GM19452 (cell line): ENCODE measurements at regions not wholly inside any gene's neighbourhood (a gene's known extent, or its start where the extent isn't known, plus 50 kb on each side); places are given as distances from the start of the nearest gene placed in this dataset.
"Not testable (repeated sequence)": the region's sequence is repeated elsewhere in the genome, so short reads cannot be mapped to it uniquely, and the experiment has no call there.

Experiments
- ATAC-seq: cut with Tn5 transposase; IDR thresholded peaks from one replicate; pipeline ENCODE4 v1.9.1; 2021; ENCODE audit not compliant: unreplicated experiment

DNA sequence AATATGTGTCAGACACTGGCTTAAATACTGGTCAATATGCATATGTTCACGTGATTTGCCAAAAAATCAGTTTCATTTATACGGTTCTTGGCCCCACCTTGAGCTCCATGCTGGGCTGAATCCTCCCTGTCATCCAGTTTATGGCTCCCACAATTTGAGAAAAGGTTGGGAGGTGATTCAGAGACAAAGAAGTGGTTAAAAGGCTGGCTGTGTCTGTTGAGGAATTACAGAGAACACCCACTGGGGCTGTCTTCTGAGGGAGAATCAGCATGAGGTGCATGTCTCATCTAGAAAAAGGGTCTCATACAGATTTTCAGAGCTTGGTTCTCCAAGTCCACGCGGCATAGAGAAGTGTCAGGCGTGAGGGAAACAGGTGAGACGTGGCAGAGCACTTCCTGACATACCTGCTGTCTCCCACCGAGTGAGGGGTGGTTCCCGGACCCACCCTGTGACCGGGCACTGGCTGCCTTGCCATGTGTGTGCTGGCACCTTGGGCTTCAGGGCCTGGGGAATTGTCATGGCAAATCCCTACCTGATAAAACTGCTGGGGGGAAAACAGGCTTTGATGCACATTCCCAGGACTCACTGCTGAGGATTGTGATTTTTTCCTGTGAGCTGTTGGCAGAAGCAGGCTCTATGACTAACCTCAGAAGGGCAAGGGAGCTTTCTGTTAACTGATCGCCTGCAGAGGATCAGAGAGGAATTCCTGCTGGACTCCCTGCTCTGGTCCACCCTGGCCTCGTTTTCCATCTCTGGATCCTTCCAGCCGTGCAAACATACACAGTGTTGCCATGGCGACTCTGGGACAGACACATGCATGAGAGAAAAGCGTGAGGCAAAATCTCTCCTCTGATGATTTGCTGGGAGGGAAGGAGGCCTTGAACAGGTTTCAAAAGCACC lies 223.6 kb downstream of the ADAMTS15 start:
- no peak for ATAC-seq

DNA sequence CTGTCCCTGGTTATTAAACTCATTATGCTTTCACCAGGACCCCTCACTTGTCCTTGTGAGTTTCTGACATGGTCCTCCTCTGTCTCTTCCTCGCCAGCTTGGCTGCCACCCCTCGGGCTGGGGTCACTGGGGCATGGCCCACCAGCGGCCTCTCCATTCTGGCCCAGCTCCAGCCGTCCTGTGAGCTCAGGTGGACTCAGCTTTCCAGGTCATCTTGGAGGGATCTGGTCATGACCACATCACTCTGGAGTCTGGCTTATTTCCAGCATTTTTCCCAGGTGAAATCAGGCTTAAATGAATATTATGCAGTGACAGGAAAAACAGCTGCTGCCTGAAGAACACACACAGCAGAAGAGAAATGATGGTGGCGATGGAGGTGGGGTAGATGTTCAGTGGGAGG lies 224.5 kb downstream of the ADAMTS15 start:
- no peak for ATAC-seq

DNA sequence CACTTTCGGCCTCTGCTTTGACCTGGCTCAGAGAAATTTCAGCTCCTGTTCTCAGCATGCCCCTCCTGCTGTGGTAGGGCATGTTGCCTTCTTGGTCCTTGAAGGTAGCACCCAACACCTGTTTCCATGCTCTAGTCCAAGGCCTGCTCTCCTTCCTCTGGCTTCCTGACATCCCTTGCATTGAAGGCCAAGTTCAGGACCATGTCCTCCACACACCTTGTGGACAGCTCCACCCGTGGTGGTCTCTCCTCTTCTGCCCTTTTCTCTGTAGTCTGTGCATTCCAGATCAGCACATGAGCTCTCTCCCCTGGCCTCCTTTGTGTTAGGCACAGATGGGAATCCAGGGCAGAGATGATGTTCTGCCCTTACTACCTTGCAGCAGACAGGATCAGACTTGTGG lies 225.3 kb downstream of the ADAMTS15 start:
- ATAC-seq, result no peak

DNA sequence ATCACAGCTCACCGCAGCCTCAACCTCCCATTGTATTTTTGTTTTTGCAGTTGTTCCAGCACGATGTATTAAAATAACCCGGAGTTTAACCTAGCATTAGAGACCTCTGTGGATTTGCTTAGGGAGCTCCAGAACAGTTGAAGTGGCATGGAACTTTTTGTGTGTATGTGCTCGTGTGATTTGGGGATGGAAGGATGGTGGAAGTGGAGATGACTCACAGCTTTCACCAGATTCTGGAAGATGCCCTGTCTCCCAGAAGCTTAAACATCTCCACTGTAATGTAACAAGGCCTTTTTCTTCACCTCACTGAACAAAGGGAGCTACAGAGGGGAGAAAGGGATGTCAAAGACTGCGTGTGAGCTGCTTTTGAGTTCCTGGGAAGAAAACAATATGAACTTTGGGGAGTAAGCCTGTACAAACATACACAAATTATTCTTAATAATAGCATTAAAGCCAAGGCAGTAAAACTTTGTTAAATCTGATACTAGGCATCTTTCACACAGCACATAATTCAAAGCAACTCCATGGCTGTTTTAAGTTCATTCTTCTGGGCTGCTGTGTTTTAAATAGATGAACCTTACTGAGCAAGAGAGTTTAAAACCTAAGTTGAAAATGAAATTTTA lies 226.4 kb downstream of the ADAMTS15 start:
- ATAC-seq, result no peak

DNA sequence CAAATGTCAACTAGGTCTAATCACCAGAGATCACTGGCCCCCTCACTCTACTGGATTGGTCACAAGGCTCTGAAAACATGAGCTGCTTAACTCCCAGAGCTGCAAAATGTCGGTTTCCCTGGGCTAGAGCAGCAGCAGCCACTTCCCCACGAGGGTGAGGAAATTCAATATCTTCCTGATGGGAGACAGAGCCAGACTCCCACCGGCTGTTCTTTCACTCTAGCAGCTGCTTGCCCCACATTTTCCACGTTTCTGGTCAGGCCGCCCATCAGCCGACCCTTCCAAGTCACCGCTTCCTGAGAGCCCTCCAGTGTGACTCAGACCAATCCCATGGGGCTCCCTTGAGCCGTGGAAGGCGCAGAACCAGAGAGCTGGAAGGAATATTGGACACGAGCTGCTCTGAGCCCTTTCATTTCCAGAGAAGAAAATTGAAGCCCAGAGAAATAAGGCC lies 227.0 kb downstream of the ADAMTS15 start:
- no peak for ATAC-seq

DNA sequence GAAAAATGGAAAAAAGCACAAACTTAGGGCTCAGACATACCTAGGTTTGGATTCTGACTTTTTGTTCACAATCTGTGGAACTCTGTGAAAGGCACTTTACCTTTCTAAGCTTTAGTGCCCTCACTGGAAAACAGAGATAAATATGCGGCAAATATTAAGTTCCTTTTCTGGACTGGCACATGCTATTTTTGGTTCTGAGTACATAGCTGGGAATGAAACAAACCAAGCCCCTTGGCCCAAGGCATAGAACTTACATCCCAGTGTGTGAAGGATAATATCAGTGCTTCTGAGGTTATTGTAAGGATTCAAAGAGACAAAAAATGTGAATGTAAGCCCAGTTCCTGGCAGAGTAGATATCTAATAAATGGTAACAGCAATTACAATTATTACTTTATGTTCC lies 227.5 kb downstream of the ADAMTS15 start:
- ATAC-seq, result no peak

DNA sequence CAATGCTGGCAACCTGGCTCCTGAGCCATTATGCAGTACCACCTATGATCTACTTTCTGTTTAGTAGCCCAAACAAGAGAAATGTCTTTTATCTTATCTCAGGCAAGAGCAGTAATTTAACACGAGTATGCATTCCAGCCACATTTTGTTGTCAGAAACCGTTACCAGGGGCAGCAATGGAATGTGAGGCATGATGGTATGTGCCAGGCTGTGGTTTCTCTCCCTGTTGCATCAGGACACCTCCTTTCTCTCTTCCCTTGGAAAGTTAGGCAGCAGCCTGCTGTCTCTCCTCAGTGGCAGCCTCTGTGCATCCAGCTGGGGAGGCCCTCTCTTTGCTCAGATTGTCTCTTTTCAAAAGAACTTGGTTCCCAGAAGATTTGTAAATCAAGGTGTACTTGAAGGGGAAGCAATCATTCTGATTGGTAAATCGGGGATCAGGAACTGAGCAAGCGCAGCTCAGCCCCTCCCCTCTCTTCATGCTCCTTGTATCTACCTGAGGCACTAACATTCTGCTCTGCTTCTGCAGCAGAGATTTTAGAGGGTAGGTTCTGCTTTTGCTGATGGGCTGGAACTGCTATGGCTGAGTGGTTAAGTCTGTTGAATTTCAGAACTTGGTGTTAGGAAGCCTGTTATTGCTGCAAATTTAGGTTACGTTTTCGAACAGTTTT lies 229.2 kb downstream of the ADAMTS15 start:
- no peak for ATAC-seq

GRCh38 chr11:130679247-130679646 lies 230.8 kb downstream of the ADAMTS15 start:
- no peak for ATAC-seq

DNA sequence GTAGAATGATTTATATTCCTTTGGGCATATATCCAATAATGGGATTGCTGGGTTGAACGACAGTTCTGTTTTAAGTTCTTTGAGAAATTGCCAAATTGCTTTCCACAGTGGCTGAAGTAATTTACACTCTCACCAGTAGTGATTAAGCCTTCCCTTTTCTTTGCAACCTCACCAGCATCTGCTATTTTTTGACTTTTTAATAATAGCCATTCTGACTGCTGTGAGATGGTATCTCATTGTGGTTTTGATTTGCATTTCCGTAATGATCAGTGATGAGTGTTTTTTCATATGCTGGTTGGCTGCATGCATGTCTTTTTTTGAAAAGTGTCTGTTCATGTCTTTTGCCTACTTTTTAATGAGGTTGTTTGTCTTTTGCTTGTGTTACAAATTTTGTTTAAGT lies 233.8 kb downstream of the SNX19 start:
- ATAC-seq, result not testable (repeated sequence)

DNA sequence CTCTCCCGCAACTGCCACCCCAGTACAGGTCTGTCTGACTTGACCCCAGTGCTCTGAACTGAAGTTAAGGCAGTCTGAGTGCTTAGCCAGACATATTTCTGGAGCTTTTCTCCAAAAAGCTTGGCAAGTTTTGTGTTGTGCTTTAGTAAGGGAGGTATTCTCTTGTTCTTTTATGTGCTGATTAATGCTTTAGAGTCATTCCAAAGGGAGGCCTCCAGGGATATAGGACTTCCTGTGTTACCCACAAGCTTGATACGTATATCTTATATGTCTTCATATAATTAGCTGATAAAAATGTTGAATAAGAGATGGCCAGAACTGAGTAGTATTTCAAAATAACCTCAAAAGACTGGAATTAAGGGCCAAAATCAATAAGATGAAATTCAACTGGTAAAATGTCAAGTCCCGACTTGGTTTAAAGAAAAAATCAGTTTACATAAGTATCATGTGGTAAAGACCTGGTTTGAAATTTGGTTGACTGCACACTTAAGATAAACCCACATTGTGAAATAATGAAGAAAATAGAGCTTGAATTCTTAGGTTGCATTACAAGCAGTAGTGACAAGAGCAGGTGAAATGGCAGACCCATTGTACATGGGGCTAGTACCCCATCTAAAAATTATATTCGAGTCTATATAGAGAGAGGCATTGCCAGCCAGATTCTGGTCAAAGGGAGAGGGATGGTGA lies 226.9 kb downstream of the SNX19 start:
- ATAC-seq, result no peak

GRCh38 chr11:130691581-130691980 lies 224.7 kb downstream of the SNX19 start:
- no peak for ATAC-seq

DNA sequence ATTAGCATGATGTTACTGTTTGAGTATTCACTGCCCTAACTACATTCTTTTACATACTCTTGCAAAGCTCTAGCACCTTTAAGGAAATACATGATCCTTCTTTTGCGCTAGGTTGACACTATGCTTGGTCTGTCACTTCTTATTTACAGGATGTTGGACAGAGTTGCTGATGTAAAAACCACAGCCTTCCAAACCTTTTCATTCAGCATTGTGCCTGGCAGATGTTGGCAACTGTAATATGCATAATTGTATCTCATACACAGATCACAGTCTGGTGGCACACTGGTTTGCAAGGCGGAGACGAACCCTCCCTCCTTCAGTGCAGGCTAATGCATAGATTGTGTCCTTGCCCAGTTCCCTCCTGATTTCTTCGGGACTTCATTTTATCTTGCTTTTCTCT lies 224.1 kb downstream of the SNX19 start:
- no peak for ATAC-seq

- no peak for ATAC-seq
These were observed 222.7 kb downstream of the SNX19 start for GRCh38 chr11:130693543-130693942.

- ATAC-seq, result no peak
These were observed 221.7 kb downstream of the SNX19 start for GRCh38 chr11:130694488-130695045.

DNA sequence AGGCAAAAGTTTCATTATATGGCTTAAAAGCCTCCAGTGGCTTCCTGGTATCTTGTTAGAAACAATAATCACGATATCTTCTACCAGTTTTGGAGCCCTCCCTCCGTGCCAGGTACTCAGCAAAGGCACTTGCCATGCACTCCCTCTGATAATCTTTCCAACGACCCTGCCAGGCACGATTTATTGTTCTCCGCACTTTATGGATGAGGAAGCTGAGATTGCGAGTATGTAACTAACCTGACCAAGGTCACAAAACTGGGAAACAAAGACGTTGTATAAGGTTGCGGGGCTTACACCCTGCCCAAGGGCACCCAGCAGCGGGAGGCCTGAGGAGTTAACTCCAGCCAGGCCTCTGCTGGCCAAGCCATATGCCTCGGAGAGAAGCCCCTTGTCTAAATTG lies 218.1 kb downstream of the SNX19 start:
- no peak for ATAC-seq

GRCh38 chr11:130699561-130699960 lies 216.7 kb downstream of the SNX19 start:
- no peak for ATAC-seq

GRCh38 chr11:130700092-130700491 lies 216.2 kb downstream of the SNX19 start:
- ATAC-seq, result no peak

DNA sequence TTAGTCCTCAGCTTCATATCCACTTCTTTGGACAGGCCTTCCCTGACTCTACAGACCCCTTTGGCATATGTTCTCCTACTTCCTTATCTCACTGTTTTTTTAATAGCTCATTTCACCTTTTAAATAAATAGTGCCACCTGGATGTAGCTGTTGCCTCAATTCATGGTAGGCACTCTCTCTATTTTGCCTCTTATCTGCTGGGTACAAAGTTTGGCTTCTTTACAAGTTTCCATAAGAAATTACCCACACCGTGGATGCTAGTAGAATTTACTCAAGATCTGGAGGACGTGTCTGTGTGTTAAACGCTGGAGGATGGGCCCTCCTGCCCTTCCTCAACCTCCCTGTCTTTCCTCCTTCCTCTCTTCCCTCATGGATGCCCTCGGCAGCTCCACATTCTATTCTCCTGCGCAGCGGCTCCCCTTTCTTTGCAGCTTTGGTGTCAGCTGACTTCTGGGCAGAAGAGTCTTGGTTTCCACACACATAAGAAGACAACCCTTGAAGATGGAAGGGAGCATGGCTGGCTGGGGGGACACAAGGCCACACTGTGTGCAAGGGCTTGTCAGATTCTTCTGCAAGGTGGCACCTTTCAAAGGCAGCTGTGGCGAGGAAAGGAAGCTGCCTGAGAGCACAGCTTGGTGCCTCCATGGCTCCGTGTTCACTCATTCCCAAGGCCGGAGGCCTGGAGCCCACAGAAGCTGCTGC lies 212.6 kb downstream of the SNX19 start:
- no peak for ATAC-seq

GRCh38 chr11:130705670-130706421 lies 210.4 kb downstream of the SNX19 start:
- no peak for ATAC-seq

GRCh38 chr11:130706572-130706971 lies 209.7 kb downstream of the SNX19 start:
- no peak for ATAC-seq
